ENCODE measurements at regions not wholly inside any gene's neighbourhood (a gene's known extent, or its start where the extent isn't known, plus 50 kb on each side); places are given as distances from the start of the nearest gene placed in this dataset.
A peak's percentile ranks its signal among the peaks of the same experiment; 100 is the strongest.

DNA sequence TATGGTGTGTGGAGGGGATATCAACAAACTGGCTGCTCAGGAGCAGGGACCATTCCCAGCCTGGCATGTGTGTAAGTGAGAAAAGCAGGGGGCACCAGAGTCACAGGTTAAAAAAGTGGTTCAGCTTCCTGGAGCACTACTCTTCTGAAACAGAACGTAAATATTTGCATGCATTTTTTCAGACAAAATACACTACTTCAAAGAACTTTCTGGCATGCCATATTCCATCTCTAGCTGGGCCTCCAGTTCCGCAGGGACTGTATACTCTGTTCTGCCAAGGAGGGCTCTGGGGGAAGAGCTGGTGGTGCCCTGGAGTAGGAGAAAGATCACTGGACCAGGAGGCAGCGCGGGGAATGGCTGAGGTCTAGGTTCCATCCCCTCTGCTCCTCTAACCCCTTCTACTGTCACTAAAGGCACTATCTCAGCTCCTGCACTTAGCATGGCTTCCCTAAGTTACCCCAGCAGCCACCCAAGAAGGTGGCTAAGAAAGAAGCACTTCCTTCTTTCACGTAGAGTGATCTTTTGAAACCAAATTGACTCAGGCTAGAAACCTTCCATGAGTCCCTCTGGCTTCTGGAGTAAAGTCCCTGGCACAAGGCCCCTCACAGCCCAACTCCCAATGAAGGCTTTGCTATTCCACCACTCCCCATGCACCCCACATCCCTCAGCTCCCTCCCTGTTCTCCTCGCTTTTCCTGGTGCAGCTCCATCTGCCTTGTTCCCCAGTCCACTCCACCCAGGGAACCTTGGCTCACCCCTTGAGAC, 57.6 kb upstream of the CABLES1 start:
- ATAC-seq, result peak; percentile 74
- TF ChIP-seq POU6F1 (CRISPR knock-in tag; IDR thresholded peaks at IDR 0.05; ENCODE audit: borderline replicate concordance, low read depth), result no peak

DNA sequence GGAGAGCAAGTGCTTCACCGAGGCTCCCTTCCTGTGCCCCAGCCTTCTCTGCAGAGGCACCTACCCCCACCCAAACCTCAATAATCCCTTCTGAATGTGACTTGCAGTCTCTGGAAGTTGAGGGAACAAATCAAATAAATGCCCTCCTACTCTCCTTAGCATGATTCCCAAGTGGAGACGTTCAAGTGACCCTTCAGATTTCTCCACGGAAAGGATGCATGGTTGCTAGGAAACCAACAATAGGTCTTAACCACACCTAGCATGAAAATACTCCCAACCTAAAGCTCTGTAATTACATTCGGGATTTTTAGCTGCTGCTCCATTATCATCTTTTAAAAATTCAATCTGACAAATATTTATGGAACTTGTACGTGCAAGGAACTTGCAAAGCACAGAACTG, 50.2 kb upstream of the CABLES1 start:
- ATAC-seq, result no peak
- TF ChIP-seq TOX (CRISPR knock-in tag; IDR thresholded peaks at IDR 0.05; ENCODE audit: borderline replicate concordance), result no peak
- TF ChIP-seq ESRRG (CRISPR knock-in tag; IDR thresholded peaks at IDR 0.05), result no peak
- TF ChIP-seq ZC3H10 (CRISPR knock-in tag; IDR thresholded peaks at IDR 0.05), result no peak
- TF ChIP-seq ZNF565 (CRISPR knock-in tag; conservative IDR thresholded peaks at IDR 0.05; ENCODE audit: low read depth), result no peak
- no peak for TF ChIP-seq POU6F1 (CRISPR knock-in tag; IDR thresholded peaks at IDR 0.05; ENCODE audit: borderline replicate concordance, low read depth)
- no peak for TF ChIP-seq ARNTL (CRISPR knock-in tag; IDR thresholded peaks at IDR 0.05; ENCODE audit: borderline replicate concordance, low read depth)
- TF ChIP-seq, protein P1, sequence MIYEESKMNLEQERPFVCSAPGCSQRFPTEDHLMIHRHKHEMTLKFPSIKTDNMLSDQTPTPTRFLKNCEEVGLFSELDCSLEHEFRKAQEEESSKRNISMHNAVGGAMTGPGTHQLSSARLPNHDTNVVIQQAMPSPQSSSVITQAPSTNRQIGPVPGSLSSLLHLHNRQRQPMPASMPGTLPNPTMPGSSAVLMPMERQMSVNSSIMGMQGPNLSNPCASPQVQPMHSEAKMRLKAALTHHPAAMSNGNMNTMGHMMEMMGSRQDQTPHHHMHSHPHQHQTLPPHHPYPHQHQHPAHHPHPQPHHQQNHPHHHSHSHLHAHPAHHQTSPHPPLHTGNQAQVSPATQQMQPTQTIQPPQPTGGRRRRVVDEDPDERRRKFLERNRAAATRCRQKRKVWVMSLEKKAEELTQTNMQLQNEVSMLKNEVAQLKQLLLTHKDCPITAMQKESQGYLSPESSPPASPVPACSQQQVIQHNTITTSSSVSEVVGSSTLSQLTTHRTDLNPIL (CRISPR knock-in tag; IDR thresholded peaks at IDR 0.05; ENCODE audit: low read depth), result no peak

Data from SK-N-SH treated with all-trans-retinoic acid at 6 μM for 48 hours (cell line).